RWPE1 (cell line): ENCODE measurements at regions not wholly inside any gene's neighbourhood (a gene's known extent, or its start where the extent isn't known, plus 50 kb on each side); places are given as distances from the start of the nearest gene placed in this dataset.

ENCODE experiments used
- CTCF ChIA-PET: fragments of 350-600 bp; sonication (Branson Sonifier 250); formaldehyde crosslinking; extraction: SDS; loops from one replicate; lab custom pipeline; 2021; lab: Yijun Ruan, JAX
- POLR2A ChIA-PET: fragments of 400-600 bp; formaldehyde crosslinking; extraction: SDS; loops from one replicate; lab custom pipeline; 2020; ENCODE audit warnings: antibody characterized with exemption; ENCODE audit not compliant: low non-redundant PET; lab: Yijun Ruan, JAX
- DNase-seq: peaks from one replicate; pipeline ENCODE4 v3.0.0; 2012; ENCODE audit warnings: low spot score
- H3K27ac ChIP-seq: fragments of 450-650 bp; 2 replicates; pipeline ENCODE4 v1.5.1; 2017
- TF ChIP-seq, protein P1 (sequence below): fragments of 450-650 bp; conservative IDR thresholded peaks from 2 replicates; pipeline ENCODE4 v1.5.1; 2017; ENCODE audit warnings: low read depth, mild to moderate bottlenecking

DNA sequence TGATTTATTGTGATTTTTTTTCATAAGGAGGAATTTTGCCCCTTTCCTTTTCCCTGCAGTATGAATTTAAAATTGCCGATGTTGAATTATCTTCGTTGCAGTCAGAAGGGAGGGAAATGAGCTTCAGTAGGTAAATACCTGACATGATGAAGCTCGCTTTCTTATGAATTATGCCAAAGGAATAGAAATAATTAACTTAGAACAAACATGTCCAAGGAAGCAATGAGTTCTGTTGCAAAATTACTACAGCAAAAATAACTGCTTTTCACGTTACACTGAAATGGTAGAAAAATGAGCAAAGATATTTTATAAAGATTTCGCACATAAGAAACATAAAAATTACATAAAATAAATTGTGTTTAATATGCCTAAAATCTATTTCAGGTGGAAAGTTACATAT, 91.1 kb upstream of the ZNF804A start:
- no peak for DNase-seq
- TF ChIP-seq, protein P1, sequence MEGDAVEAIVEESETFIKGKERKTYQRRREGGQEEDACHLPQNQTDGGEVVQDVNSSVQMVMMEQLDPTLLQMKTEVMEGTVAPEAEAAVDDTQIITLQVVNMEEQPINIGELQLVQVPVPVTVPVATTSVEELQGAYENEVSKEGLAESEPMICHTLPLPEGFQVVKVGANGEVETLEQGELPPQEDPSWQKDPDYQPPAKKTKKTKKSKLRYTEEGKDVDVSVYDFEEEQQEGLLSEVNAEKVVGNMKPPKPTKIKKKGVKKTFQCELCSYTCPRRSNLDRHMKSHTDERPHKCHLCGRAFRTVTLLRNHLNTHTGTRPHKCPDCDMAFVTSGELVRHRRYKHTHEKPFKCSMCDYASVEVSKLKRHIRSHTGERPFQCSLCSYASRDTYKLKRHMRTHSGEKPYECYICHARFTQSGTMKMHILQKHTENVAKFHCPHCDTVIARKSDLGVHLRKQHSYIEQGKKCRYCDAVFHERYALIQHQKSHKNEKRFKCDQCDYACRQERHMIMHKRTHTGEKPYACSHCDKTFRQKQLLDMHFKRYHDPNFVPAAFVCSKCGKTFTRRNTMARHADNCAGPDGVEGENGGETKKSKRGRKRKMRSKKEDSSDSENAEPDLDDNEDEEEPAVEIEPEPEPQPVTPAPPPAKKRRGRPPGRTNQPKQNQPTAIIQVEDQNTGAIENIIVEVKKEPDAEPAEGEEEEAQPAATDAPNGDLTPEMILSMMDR: no peak
- CTCF ChIA-PET: no interaction called here
- POLR2A ChIA-PET: no interaction called here
- no peak overlapping the region for H3K27ac ChIP-seq

- TF ChIP-seq, protein P1: no peak
- ChIA-PET CTCF (interaction anchor here (0.8 kb wide), 1 partner anchor 160 kb away, joined by 6 read pairs; no protein-coding TSS in a partner anchor), POLR2A (no interaction called here)
Observed at GRCh38 chr2:184517402-184517801, 80.9 kb upstream of the ZNF804A start.

DNA sequence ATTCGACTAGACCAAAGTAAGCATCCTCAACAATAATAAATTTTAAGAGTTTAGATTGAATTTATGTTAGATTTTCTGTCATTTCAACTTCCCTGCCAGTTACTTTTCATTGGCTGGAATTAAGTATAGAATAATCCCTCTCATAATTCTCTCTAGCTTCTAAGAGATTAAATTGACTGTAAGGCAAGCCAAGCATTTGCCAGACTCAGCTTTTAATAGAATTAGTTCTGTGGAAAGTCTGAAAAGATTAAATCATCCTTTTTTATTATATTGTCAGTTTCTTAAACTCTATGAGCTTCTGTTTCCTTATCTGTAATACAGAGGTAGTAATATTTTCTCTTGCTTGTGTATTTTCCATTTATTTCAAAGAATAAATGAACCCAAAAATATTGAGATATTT, 77.9 kb upstream of the ZNF804A start:
- TF ChIP-seq, protein P1: no peak
- no peak for DNase-seq
- CTCF ChIA-PET: no interaction called here
- H3K27ac ChIP-seq: no peak overlapping the region
- POLR2A ChIA-PET: no interaction called here

More at GRCh38 chr2:184517402-184517801, 80.9 kb upstream of the ZNF804A start:
- H3K27ac ChIP-seq: no peak overlapping the region
- DNase-seq: no peak

- DNase-seq: no peak
- ChIA-PET POLR2A (no interaction called here), CTCF (no interaction called here)
- H3K27ac ChIP-seq: no peak overlapping the region
- TF ChIP-seq, protein P1: no peak
Observed at GRCh38 chr2:184523732-184524131, 74.6 kb upstream of the ZNF804A start.

DNA sequence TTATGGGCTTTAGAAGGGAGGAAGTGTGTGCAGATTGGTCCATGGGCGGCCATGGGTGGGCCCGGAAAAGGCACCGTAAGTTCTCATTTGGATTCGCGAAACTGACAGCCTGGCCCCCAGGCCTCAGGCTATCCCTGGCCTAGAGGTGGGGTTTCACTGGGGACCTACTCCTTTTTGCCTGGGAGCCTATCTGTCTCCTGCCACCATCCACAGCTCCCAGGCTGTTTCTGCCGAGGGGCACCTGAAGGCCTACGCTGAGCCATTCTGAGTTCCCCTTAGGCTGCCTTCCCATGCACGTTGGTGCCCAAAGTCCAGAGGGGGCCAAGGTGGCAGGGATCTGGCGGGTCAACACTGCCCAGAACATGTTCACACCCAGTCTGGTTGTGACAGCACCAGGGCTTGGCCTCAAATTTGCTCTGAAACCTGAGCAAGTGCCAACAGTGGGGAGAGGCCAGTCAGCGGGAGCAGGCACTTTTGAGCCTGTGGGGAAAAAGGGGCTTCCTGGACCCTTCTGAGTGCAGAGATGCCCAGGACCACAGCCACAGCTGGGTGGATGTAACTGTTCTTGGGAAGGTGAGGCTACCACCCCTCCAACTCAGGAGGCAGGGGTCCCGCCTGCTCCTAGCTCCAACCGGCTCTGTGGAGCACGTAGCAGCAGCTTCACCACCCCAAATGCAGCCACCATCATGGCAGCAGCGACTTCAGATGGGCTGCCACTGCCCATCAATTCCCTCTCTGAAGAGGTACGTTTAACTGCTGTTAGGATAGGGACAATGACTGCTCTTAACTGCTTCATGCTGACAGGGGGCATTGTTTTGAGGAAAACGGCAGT, 73.6 kb upstream of the ZNF804A start:
- CTCF ChIA-PET: no interaction called here
- POLR2A ChIA-PET: no interaction called here
- DNase-seq: no peak

DNA sequence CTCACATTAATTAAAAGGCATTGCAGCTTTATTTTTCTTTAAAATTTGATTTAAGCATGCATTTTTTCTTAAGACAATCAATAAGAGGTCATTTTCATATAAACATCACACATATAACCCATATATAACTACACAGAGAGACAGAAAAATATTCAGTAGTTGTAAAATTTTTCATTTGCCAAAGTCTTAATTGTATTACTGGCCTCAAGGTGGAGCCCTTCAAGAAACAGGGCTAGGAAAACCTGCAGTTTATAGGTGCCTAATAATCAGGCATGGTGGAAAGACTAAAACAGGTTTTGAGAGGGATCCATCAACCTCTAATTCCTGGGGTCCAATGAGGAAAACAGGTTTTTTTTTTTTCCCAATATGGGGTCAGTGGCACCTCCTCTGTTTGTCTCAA, 71.3 kb upstream of the ZNF804A start:
- no peak for DNase-seq
- POLR2A ChIA-PET: no interaction called here
- TF ChIP-seq, protein P1: no peak
- CTCF ChIA-PET: no interaction called here
- H3K27ac ChIP-seq: no peak overlapping the region

More for the DNA sequence above, 73.6 kb upstream of the ZNF804A start:
- H3K27ac ChIP-seq: no peak overlapping the region
- TF ChIP-seq, protein P1: no peak
